Lower leg skin (tissue), 4 donors: ENCODE measurements at regions not wholly inside any gene's neighbourhood (a gene's known extent, or its start where the extent isn't known, plus 50 kb on each side); places are given as distances from the start of the nearest gene placed in this dataset.

Experiments
- DNase-seq, 2 donors: peaks; one replicate each; pipeline ENCODE4 v3.0.0-alpha.2; 2019; ENCODE audit warnings: low spot score in 2 of 2
- H3K4me3 ChIP-seq: fragments of 200-600 bp; sonication (generic); 2 replicates; pipeline ENCODE4 v1.5.1; 2017; ENCODE audit warnings: mild to moderate bottlenecking, low read depth; ENCODE audit not compliant: poor library complexity, severe bottlenecking
- CTCF ChIP-seq, 3 donors: fragments of 450-650 bp; IDR thresholded peaks; one replicate each; pipeline ENCODE4 v1.5.1; 2016; ENCODE audit warnings: antibody characterized with exemption in 3 of 3, mild to moderate bottlenecking in 3 of 3, moderate library complexity in 2 of 3
- POLR2A ChIP-seq, 2 donors: fragments of 450-650 bp; IDR thresholded peaks; one replicate each; pipeline ENCODE4 v1.6.1; 2016 to 2017; ENCODE audit warnings: antibody characterized with exemption in 2 of 2, mild to moderate bottlenecking in 1 of 2, moderate library complexity in 1 of 2
- WGBS, 2 donors: methylation state at CpG; one replicate each; pipeline ENCODE4 v1.1.5; 2018; 5-methylcytosine and 5-hydroxymethylcytosine counted together
- intact Hi-C: fragments of 100-400 bp; cut with DNase I; formaldehyde crosslinking; loops from one replicate; pipeline ENCODE4 v1.15.0; 2023; ENCODE audit warnings: low total_unique reads

DNA sequence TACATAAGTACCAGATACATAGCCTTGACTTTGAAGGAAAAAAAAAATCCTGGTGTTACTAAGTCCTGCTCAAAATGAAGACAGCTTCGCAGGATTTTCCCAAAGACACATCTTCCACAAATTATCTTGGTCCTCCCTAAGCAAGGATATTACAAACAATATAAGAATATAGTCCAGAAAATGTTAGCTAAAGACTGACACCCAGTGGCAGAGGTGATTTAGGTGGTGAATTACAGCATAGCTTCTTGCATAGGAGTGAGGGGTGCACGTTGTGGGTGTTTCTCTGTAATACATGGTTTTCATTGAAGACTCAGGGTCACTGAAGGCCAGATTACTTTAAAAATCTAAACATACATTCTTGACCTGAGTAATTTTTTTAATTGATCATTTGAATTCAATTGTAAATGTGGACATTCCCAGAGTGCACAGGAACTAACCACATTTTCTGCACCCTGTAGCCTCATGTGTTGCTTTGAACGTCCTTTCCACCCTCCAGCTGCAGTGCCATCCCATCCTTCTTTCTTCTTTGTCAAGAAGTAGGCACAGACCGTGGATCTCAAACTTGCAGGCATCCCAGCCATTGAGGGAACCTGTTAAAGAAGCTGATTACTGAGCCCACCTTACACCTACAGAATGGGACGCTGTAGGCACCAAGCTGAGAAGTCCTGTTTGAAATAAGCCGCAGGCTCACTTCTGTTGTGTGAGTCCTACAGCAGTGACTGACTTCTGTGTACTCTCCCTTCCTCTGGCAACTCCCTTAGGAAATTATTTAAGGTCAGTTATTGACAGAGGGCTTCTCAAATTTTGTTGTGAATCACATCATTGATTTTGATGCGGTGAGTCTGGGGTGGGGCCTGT is 102.6 kb downstream of the PERP start:
- intact Hi-C loops, result loop anchor here (5.0 kb wide), 1 partner anchor 103 kb away; the partner anchor contains the start of gene PERP
- no peak overlapping the region for H3K4me3 ChIP-seq
- peak in 1 of 2 donors; percentile 54 for DNase-seq
- TF ChIP-seq POLR2A (IDR thresholded peaks at IDR 0.05) (no peak), CTCF (IDR thresholded peaks at IDR 0.05) (no peak)
- WGBS, 2 donors, result 47% methylated on average over 7 of the region's 7 CpGs

DNA sequence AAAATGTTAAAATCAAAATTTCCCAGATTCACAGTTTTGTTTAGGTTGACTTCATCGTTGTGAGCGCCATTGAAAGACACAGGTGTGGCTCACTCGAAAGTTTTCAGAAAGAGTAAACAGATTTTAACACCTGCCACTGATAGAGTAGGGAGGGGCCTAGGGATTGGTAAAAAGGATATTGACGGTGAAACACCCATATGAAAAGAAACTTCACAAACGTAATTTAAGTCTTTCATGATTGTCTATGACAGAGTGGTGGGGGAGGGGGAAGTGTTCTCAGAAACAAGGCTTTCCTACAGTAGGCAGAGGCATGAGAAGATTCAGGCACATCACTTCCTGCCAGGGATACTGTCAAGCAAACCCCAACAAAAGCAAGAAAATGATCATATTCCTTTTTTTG is 101.4 kb downstream of the PERP start:
- no peak for DNase-seq
- intact Hi-C loops, result no loop called here
- WGBS, 2 donors, result 69 to 71% methylated on average over 5 of the region's 5 CpGs
- no peak overlapping the region for H3K4me3 ChIP-seq
- TF ChIP-seq CTCF (IDR thresholded peaks at IDR 0.05), result no peak
- no peak for TF ChIP-seq POLR2A (IDR thresholded peaks at IDR 0.05)

DNA sequence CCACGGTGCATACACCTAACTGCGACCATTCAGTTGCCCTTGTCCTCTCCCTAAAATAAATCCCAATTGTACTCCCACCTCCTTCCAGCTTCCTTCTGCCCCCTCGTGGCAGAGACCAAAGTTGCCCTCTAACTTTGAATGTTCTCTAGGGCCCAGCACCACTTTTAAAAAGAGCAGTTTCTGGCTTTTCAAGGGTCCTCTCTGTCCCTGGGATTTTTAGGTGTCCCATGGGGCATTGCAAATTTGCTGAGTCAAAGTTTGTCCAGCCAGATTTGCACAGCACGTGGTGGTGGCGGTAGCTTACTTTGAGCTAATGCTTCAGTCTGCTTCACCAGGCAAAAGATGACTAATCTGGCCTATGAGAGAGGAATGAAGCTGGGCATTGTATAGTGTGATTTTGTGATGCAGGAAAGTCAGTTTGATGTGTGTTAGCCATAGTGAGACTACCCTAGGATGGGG is 100.2 kb downstream of the PERP start:
- WGBS, 2 donors, result 12 to 18% methylated on average over 5 of the region's 5 CpGs
- H3K4me3 ChIP-seq, result no peak overlapping the region
- intact Hi-C loops, result no loop called here
- peak in 1 of 2 donors; percentile 21 for DNase-seq
- TF ChIP-seq POLR2A (IDR thresholded peaks at IDR 0.05) (no peak), CTCF (IDR thresholded peaks at IDR 0.05) (no peak)

- 78 to 79% methylated on average over 3 of the region's 3 CpGs for WGBS, 2 donors
- intact Hi-C loops, result no loop called here
- H3K4me3 ChIP-seq, result no peak overlapping the region
- TF ChIP-seq CTCF (IDR thresholded peaks at IDR 0.05) (no peak), POLR2A (IDR thresholded peaks at IDR 0.05) (no peak)
- no peak for DNase-seq
Measured at GRCh38 chr6:138008791-138009190, 98.4 kb downstream of the PERP start.

- TF ChIP-seq POLR2A (IDR thresholded peaks at IDR 0.05), result no peak
- intact Hi-C loops, result no loop called here
- no peak overlapping the region for H3K4me3 ChIP-seq
- WGBS, 2 donors, result 94 to 97% methylated on average over 1 of the region's 1 CpG
- no peak for DNase-seq
Measured at GRCh38 chr6:138011413-138011812, 95.8 kb downstream of the PERP start.

DNA sequence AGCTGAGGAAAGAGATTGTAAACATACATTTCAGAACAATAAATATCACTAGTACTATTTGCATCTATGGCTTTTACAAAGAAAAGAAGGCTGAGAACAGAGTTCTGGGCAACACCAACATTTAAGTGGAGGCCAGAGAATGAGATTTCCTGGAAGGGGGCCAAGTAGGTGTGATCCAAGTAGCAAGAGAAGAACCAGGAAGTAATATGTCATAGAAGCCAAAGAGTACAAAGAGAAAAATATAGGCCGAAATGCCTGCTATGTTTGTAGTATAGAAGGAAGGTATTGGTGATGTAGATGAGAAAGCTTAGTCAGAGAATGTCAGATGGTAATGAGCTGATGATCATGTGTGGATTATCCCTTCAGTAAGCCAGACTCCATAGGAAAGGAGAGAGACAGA is 94.5 kb downstream of the PERP start:
- no peak for DNase-seq
- H3K4me3 ChIP-seq, result no peak overlapping the region
- 63 to 64% methylated on average over 1 of the region's 1 CpG for WGBS, 2 donors
- intact Hi-C loops, result no loop called here
- TF ChIP-seq CTCF (IDR thresholded peaks at IDR 0.05) (no peak), POLR2A (IDR thresholded peaks at IDR 0.05) (no peak)
